ENCODE measurements at regions not wholly inside any gene's neighbourhood (a gene's known extent, or its start where the extent isn't known, plus 50 kb on each side); places are given as distances from the start of the nearest gene placed in this dataset.

- TF ChIP-seq CTCF (IDR thresholded peaks at IDR 0.05; ENCODE audit: low read depth, low read length): no peak
- TF ChIP-seq EZH2phosphoT487 (IDR thresholded peaks at IDR 0.05; ENCODE audit: low read depth): no peak
Observed at GRCh38 chr14:57022608-57023007, 212.3 kb upstream of the OTX2 start.

All from OCI-LY3 (cell line).